Kidney (tissue), 13 donors: ENCODE measurements at regions not wholly inside any gene's neighbourhood (a gene's known extent, or its start where the extent isn't known, plus 50 kb on each side); places are given as distances from the start of the nearest gene placed in this dataset.

Experiments used
- DNase-seq, 5 donors: peaks; one replicate each; pipeline ENCODE4 v3.0.0-alpha.2; 2013 to 2020
- FAIRE-seq: peaks from 2 replicates; lab custom pipeline; 2012; peaks lifted over from hg19 to GRCh38; lab: Jason Lieb, UNC
- H3K27ac ChIP-seq, 2 donors: one replicate each; pipeline ENCODE4 v1.7.0; 2013; ENCODE audit warnings: low read depth in 2 of 2, low read length in 2 of 2, inconsistent platforms in 1 of 2
- H3K27me3 ChIP-seq: one replicate; pipeline ENCODE4 v1.7.1; 2013; ENCODE audit warnings: low read length, inconsistent platforms; ENCODE audit not compliant: control insufficient read depth, insufficient read depth
- H3K36me3 ChIP-seq, 3 donors: one replicate each; pipeline versions ENCODE4 v1.7.0 to v1.7.1; 2013; ENCODE audit warnings: low read length in 3 of 3, control low read depth in 1 of 3, inconsistent platforms in 1 of 3; ENCODE audit not compliant: insufficient read depth in 3 of 3, control insufficient read depth in 2 of 3
- H3K4me1 ChIP-seq, 3 donors: one replicate each; pipeline versions ENCODE4 v1.7.0 to v1.7.1; 2013; ENCODE audit warnings: low read length in 3 of 3, inconsistent platforms in 1 of 3, low read depth in 1 of 3; ENCODE audit not compliant: control insufficient read depth in 2 of 3, insufficient read depth in 2 of 3
- H3K4me3 ChIP-seq, 3 donors: one replicate each; pipeline versions ENCODE4 v1.7.0 to v1.8.1; 2013; ENCODE audit warnings: low read length in 3 of 3, control low read depth in 1 of 3, inconsistent platforms in 1 of 3
- H3K9ac ChIP-seq, 3 donors: one replicate each; pipeline versions ENCODE4 v1.7.0 to v1.7.1; 2013; ENCODE audit warnings: low read length in 3 of 3, control low read depth in 1 of 3, inconsistent platforms in 1 of 3
- H3K9me3 ChIP-seq, 3 donors: one replicate each; pipeline versions ENCODE4 v1.7.0 to v1.7.1; 2013; ENCODE audit warnings: low read length in 3 of 3, control low read depth in 1 of 3, inconsistent platforms in 1 of 3; ENCODE audit not compliant: control insufficient read depth in 2 of 3, insufficient read depth in 1 of 3
- intact Hi-C: fragments of 100-400 bp; cut with DNase I; formaldehyde crosslinking; loops from one replicate; pipeline ENCODE4 v1.11.1; 2022
- TF ChIP-seq, protein P1 (sequence below): IDR thresholded peaks from 3 replicates; pipeline ENCODE4 v1.5.1; 2012; ENCODE audit warnings: mild to moderate bottlenecking, moderate library complexity, borderline replicate concordance; ENCODE audit not compliant: insufficient read depth; ENCODE audit errors: extremely low read depth
- donor health status: control.
- donor health status: control.
- donor health status: control.
- donor health status: control.
- donor health status: control.
- donor health status: DM: yes; HTN: yes; CAD: no.
- donor health status: Normal renal cell carcinoma (clear cell type).

DNA sequence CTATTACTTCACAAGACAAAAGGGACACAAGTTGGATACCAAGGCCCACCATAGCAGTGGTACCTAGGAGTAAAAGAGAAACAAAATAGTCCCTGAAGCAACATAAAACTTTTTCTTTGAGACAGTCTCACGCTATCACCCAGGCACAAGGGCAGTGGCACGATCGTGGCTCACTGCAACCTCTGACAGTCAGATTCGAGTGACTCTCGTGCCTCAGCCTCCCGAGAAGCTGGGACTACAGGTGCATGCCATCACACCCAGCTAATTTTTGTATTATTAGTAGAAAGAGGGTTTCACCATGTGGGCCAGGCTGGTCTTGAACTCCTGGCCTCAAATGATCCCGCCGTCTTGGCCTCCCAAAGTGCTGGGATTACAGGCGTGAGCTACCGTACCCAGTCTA is 59.0 kb upstream of the KCNMA1 start:
- Histone ChIP-seq H3K4me1 (no peaks in the 10 kb centered on the region), H3K4me3 (no peak overlapping the region), H3K27me3 (no peaks in the 10 kb centered on the region), H3K27ac (no peak overlapping the region), H3K9ac (no peak overlapping the region), H3K9me3 (no peaks in the 10 kb centered on the region), H3K36me3 (no peaks in the 10 kb centered on the region)
- TF ChIP-seq, protein P1, sequence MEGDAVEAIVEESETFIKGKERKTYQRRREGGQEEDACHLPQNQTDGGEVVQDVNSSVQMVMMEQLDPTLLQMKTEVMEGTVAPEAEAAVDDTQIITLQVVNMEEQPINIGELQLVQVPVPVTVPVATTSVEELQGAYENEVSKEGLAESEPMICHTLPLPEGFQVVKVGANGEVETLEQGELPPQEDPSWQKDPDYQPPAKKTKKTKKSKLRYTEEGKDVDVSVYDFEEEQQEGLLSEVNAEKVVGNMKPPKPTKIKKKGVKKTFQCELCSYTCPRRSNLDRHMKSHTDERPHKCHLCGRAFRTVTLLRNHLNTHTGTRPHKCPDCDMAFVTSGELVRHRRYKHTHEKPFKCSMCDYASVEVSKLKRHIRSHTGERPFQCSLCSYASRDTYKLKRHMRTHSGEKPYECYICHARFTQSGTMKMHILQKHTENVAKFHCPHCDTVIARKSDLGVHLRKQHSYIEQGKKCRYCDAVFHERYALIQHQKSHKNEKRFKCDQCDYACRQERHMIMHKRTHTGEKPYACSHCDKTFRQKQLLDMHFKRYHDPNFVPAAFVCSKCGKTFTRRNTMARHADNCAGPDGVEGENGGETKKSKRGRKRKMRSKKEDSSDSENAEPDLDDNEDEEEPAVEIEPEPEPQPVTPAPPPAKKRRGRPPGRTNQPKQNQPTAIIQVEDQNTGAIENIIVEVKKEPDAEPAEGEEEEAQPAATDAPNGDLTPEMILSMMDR, result no peak
- intact Hi-C loops, result no loop called here
- DNase-seq, result no peak
- no peak for FAIRE-seq

DNA sequence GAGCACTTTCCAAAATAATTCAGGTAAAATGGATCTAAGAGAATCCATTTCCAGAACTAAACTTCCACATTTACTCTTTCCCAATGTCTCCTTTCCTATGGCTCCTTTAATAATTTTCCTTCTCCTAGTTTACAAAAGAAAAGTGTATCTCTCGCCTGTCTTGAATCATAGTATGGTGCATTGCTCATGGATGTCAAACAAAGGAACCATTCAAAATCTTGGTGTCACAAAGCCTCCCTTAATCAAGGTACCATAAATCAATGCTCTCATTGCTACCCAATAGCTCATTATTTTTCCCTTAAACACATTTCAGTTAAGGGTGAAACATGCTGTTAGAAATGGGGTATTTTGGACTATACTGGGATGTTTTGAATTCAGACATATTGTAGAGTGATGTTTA is 57.6 kb upstream of the KCNMA1 start:
- intact Hi-C loops, result no loop called here
- FAIRE-seq (no peak), DNase-seq (no peak)
- Histone ChIP-seq H3K4me3 (no peak overlapping the region), H3K4me1 (no peaks in the 10 kb centered on the region), H3K36me3 (no peaks in the 10 kb centered on the region), H3K9ac (no peak overlapping the region), H3K27ac (no peak overlapping the region), H3K27me3 (no peaks in the 10 kb centered on the region), H3K9me3 (no peaks in the 10 kb centered on the region)
- TF ChIP-seq, protein P1, result no peak

GRCh38 chr10:77692782-77693181 is 55.2 kb upstream of the KCNMA1 start:
- Histone ChIP-seq H3K4me3 (no peak overlapping the region), H3K27ac (no peak overlapping the region), H3K36me3 (no peaks in the 10 kb centered on the region), H3K9me3 (no peaks in the 10 kb centered on the region), H3K4me1 (no peaks in the 10 kb centered on the region), H3K9ac (no peak overlapping the region), H3K27me3 (no peaks in the 10 kb centered on the region)
- TF ChIP-seq, protein P1, result no peak
- DNase-seq, result no peak
- intact Hi-C loops, result no loop called here
- FAIRE-seq, result no peak

GRCh38 chr10:77689339-77689738 is 51.7 kb upstream of the KCNMA1 start:
- H3K9ac ChIP-seq, result no peak overlapping the region
- no peak for FAIRE-seq

More at GRCh38 chr10:77689339-77689738, 51.7 kb upstream of the KCNMA1 start:
- no peak for DNase-seq
- H3K27me3 ChIP-seq, result no peaks in the 10 kb centered on the region
- H3K9me3 ChIP-seq, result no peaks in the 10 kb centered on the region
- no peaks in the 10 kb centered on the region for H3K4me1 ChIP-seq
- H3K4me3 ChIP-seq, result no peak overlapping the region
- intact Hi-C loops, result no loop called here
- no peaks in the 10 kb centered on the region for H3K36me3 ChIP-seq
- no peak overlapping the region for H3K27ac ChIP-seq
- TF ChIP-seq, protein P1, result no peak
